ENCODE measurements at regions not wholly inside any gene's neighbourhood (a gene's known extent, or its start where the extent isn't known, plus 50 kb on each side); places are given as distances from the start of the nearest gene placed in this dataset.

DNA sequence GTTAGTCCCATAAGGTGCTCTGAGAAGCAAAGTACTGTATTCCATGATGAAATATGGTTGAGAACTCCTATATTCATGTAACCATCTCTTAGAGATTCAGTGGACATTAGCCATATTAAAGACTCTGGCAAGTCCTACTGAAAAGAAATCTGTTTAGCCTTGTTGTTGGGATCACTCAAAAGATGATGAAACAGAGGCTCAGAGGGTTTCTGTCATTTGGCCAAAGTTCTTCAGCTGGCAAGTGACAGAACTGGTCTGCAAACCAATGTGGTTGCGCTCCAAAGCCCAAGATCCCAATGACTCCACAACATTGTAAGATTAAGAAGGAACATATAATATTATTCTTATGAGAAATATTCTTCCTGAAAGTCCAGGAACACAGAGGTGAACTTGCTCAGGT, 462.9 kb downstream of the ACTL7B start:
- no peak for DNase-seq (ENCODE audit: low spot score)
- WGBS: 97% methylated on average over 1 of the region's 1 CpG
- TF ChIP-seq NR2F2 (IDR thresholded peaks at IDR 0.05): no peak
- TF ChIP-seq FOXA1 (IDR thresholded peaks at IDR 0.05): no peak
- TF ChIP-seq, protein P1, sequence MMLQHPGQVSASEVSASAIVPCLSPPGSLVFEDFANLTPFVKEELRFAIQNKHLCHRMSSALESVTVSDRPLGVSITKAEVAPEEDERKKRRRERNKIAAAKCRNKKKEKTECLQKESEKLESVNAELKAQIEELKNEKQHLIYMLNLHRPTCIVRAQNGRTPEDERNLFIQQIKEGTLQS (IDR thresholded peaks at IDR 0.05): no peak
- TF ChIP-seq, protein P2, sequence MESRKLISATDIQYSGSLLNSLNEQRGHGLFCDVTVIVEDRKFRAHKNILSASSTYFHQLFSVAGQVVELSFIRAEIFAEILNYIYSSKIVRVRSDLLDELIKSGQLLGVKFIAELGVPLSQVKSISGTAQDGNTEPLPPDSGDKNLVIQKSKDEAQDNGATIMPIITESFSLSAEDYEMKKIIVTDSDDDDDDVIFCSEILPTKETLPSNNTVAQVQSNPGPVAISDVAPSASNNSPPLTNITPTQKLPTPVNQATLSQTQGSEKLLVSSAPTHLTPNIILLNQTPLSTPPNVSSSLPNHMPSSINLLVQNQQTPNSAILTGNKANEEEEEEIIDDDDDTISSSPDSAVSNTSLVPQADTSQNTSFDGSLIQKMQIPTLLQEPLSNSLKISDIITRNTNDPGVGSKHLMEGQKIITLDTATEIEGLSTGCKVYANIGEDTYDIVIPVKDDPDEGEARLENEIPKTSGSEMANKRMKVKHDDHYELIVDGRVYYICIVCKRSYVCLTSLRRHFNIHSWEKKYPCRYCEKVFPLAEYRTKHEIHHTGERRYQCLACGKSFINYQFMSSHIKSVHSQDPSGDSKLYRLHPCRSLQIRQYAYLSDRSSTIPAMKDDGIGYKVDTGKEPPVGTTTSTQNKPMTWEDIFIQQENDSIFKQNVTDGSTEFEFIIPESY (IDR thresholded peaks at IDR 0.05): no peak
- Histone ChIP-seq H3K9me3 (ENCODE audit: control insufficient read depth in 4 of 4, low read length in 3 of 4) (peaks cover 0 to 7% (median 3%) of the 10 kb centered on the region in 4 donors), H3K9ac (ENCODE audit: low read depth in 1 of 2, low read length in 2 of 2) (no peak overlapping the region), H3K4me1 (ENCODE audit: control insufficient read depth in 4 of 4, insufficient read depth in 4 of 4, low read length in 3 of 4) (no peaks in the 10 kb centered on the region), H3K27ac (ENCODE audit: low read depth in 1 of 2, low read length in 2 of 2) (no peak overlapping the region), H3K36me3 (ENCODE audit: control insufficient read depth in 4 of 4, insufficient read depth in 3 of 4, low read depth in 1 of 4, low read length in 3 of 4) (no peaks in the 10 kb centered on the region), H3K4me3 (ENCODE audit: low read depth in 1 of 3, low read length in 3 of 3) (no peak overlapping the region), H3K27me3 (ENCODE audit: control insufficient read depth in 4 of 4, insufficient read depth in 4 of 4, low read length in 3 of 4) (no peaks in the 10 kb centered on the region)

DNA sequence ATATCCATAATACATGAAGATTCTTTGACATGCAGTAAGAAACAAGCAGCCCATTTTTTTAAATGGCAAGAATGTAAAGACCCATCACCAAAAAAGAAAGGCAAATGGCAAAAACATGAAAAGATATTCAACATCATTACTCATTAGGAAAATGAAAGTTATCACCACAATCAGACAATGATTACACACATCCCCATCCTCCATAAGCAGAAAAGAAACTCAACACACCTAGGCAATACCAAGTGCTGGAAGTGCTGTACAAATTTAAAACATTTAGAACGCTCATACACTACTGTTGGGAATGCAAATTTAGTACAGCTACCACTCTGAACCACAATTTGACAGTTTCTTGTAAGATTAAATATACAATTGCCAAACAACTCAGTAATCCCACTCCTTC, 466.7 kb downstream of the ACTL7B start:
- no peaks in the 10 kb centered on the region for H3K36me3 ChIP-seq (ENCODE audit: control insufficient read depth in 4 of 4, insufficient read depth in 3 of 4, low read depth in 1 of 4, low read length in 3 of 4)
- H3K27ac ChIP-seq (ENCODE audit: low read depth in 1 of 2, low read length in 2 of 2): no peak overlapping the region
- H3K9me3 ChIP-seq (ENCODE audit: control insufficient read depth in 4 of 4, low read length in 3 of 4): no peaks in the 10 kb centered on the region
- H3K9ac ChIP-seq (ENCODE audit: low read depth in 1 of 2, low read length in 2 of 2): no peak overlapping the region
- no peaks in the 10 kb centered on the region for H3K4me1 ChIP-seq (ENCODE audit: control insufficient read depth in 4 of 4, insufficient read depth in 4 of 4, low read length in 3 of 4)
- 73% methylated on average over 1 of the region's 1 CpG for WGBS
- H3K27me3 ChIP-seq (ENCODE audit: control insufficient read depth in 4 of 4, insufficient read depth in 4 of 4, low read length in 3 of 4): no peaks in the 10 kb centered on the region
- DNase-seq (ENCODE audit: low spot score): no peak
- no peak overlapping the region for H3K4me3 ChIP-seq (ENCODE audit: low read depth in 1 of 3, low read length in 3 of 3)
- TF ChIP-seq RAD21 (IDR thresholded peaks at IDR 0.05) (no peak), GABPA (IDR thresholded peaks at IDR 0.05 in 1 of 2, conservative IDR thresholded peaks at IDR 0.05 in 1 of 2) (no peak), YY1 (IDR thresholded peaks at IDR 0.05) (no peak), NR2F2 (IDR thresholded peaks at IDR 0.05) (no peak), SP1 (IDR thresholded peaks at IDR 0.05) (no peak), HNF4A (conservative IDR thresholded peaks at IDR 0.05) (no peak), JUND (IDR thresholded peaks at IDR 0.05) (no peak), FOXA2 (IDR thresholded peaks at IDR 0.05) (no peak), HNF4G (IDR thresholded peaks at IDR 0.05) (no peak), RXRA (IDR thresholded peaks at IDR 0.05) (no peak), FOXA1 (IDR thresholded peaks at IDR 0.05) (no peak), TAF1 (conservative IDR thresholded peaks at IDR 0.05) (no peak), EGR1 (IDR thresholded peaks at IDR 0.05; ENCODE audit: low read depth in 2 of 2) (no peak)
- TF ChIP-seq, protein P3, sequence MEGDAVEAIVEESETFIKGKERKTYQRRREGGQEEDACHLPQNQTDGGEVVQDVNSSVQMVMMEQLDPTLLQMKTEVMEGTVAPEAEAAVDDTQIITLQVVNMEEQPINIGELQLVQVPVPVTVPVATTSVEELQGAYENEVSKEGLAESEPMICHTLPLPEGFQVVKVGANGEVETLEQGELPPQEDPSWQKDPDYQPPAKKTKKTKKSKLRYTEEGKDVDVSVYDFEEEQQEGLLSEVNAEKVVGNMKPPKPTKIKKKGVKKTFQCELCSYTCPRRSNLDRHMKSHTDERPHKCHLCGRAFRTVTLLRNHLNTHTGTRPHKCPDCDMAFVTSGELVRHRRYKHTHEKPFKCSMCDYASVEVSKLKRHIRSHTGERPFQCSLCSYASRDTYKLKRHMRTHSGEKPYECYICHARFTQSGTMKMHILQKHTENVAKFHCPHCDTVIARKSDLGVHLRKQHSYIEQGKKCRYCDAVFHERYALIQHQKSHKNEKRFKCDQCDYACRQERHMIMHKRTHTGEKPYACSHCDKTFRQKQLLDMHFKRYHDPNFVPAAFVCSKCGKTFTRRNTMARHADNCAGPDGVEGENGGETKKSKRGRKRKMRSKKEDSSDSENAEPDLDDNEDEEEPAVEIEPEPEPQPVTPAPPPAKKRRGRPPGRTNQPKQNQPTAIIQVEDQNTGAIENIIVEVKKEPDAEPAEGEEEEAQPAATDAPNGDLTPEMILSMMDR (IDR thresholded peaks at IDR 0.05; ENCODE audit: low read depth, low read length, missing input control): no peak
- TF ChIP-seq, protein P4, sequence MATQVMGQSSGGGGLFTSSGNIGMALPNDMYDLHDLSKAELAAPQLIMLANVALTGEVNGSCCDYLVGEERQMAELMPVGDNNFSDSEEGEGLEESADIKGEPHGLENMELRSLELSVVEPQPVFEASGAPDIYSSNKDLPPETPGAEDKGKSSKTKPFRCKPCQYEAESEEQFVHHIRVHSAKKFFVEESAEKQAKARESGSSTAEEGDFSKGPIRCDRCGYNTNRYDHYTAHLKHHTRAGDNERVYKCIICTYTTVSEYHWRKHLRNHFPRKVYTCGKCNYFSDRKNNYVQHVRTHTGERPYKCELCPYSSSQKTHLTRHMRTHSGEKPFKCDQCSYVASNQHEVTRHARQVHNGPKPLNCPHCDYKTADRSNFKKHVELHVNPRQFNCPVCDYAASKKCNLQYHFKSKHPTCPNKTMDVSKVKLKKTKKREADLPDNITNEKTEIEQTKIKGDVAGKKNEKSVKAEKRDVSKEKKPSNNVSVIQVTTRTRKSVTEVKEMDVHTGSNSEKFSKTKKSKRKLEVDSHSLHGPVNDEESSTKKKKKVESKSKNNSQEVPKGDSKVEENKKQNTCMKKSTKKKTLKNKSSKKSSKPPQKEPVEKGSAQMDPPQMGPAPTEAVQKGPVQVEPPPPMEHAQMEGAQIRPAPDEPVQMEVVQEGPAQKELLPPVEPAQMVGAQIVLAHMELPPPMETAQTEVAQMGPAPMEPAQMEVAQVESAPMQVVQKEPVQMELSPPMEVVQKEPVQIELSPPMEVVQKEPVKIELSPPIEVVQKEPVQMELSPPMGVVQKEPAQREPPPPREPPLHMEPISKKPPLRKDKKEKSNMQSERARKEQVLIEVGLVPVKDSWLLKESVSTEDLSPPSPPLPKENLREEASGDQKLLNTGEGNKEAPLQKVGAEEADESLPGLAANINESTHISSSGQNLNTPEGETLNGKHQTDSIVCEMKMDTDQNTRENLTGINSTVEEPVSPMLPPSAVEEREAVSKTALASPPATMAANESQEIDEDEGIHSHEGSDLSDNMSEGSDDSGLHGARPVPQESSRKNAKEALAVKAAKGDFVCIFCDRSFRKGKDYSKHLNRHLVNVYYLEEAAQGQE (IDR thresholded peaks at IDR 0.05): no peak
- TF ChIP-seq, protein P2 (IDR thresholded peaks at IDR 0.05): no peak
- TF ChIP-seq, protein P1 (IDR thresholded peaks at IDR 0.05): no peak
- TF ChIP-seq, protein P5, sequence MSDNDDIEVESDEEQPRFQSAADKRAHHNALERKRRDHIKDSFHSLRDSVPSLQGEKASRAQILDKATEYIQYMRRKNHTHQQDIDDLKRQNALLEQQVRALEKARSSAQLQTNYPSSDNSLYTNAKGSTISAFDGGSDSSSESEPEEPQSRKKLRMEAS (IDR thresholded peaks at IDR 0.05): no peak
